ENCODE measurements at regions not wholly inside any gene's neighbourhood (a gene's known extent, or its start where the extent isn't known, plus 50 kb on each side); places are given as distances from the start of the nearest gene placed in this dataset.
A peak's percentile ranks its signal among the peaks of the same experiment; 100 is the strongest.

GRCh38 chr1:55588309-55588708 is 373.1 kb upstream of the USP24 start:
- no peak for DNase-seq

- no peak for DNase-seq
Observed at GRCh38 chr1:55586771-55587170, 371.6 kb upstream of the USP24 start.

GRCh38 chr1:55585402-55585792 is 370.2 kb upstream of the USP24 start:
- no peak for DNase-seq

GRCh38 chr1:55584526-55585401 is 369.6 kb upstream of the USP24 start:
- DNase-seq: peak; percentile 49 to 85

- no peak for DNase-seq
Observed at GRCh38 chr1:55582084-55582483, 366.9 kb upstream of the USP24 start.

DNA sequence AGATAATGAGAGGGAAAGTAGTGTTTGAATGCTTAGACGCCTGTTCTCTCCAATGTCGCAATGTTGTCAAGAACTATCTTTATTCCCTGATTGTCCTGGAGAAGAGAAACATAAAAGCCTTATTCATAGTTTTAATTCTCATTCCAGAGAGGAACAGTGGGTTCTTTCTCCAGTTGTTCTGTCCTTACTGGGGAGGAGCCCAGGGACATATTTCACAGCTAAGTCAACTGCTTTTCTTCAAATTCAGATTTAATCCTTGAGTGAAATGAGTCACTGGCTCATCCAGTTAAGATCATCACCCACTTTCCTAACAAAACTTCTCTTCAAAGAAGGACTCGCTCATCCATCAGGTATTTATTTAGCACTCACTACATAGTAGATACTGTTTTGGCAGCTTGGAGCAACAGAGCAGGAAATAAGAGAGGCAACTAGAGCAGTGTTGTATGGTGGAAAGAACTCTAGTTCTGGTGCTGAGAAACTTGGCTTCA is 365.7 kb upstream of the USP24 start:
- DNase-seq: peak in 1 of 2 donors; percentile 38

DNA sequence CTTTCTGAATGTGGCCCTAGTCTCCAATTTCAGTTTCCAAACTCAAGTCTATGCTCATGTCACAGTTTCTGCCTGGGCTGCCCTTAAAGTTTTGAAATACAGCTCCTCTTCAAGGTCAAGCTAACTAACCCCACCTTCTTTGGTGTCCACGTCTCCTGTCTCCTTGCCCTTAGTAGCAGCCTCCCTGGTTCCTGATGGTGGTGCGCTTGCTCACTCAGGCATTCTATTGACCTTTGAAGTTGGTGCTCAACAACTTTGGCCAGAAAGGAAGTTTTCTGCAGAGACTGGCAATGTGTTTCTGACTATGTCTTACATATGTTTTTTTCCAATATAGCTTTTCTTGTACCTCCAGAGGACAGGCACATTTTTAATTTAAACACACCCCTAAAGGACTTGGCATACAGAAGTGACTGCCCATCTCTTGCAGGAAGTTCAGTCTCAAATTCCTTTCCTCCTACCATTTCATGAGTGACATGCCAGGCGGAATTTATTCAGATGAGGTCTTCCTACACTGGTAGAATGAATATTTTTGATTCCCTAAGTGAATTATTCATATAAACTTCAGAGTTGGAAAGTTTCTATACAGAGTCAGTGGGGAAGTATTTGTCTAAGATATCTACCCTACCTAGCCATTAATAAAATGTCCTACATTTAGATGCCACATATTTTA is 364.3 kb upstream of the USP24 start:
- no peak for DNase-seq

DNA sequence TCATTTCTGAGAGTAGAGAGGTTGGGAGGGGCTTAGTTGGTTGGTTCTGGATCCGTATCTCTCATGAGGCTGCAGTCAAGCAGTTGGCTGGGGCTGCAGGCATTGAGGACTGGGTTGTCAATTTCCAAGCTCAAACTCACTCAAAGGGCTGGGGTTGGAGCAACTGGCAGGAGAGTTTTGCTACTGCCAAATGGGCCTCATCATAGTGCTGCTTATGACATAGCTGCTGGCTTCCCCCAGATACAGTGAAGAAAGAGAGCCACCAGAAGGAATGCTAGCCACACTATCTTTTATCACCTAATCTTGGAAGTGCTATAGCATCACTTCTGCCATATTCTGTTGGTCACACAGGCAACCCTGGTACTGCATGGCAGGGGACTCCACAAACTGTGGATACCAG is 363.5 kb upstream of the USP24 start:
- no peak for DNase-seq

GRCh38 chr1:55575571-55576279 is 360.6 kb upstream of the USP24 start:
- peak; percentile 8 to 45 for DNase-seq

DNA sequence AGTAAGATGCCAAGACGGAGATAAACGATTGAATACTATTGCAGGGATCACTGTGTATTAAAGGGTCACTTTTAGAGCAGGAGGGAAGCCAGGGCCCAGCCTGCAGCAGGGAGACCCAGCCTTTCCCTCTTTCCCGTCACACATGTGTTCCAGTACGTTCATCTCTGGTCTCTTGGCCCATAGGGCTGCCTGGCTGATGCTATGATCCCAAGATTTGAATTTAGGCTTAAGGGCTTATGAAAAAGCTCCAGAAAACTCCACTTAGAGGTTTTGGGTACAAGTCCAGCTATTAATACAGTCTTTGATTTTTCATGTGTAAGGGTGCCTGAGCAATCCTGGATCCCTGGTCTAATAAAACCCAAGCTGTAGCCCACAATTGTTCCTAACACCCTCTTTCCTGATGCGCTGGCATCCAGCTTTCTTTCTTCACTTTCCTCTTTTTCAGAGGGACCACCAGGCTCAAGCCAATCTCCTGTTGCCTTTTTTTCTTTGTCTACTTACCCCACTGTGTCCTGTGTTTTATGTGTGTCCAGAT is 359.6 kb upstream of the USP24 start:
- no peak for DNase-seq

DNA sequence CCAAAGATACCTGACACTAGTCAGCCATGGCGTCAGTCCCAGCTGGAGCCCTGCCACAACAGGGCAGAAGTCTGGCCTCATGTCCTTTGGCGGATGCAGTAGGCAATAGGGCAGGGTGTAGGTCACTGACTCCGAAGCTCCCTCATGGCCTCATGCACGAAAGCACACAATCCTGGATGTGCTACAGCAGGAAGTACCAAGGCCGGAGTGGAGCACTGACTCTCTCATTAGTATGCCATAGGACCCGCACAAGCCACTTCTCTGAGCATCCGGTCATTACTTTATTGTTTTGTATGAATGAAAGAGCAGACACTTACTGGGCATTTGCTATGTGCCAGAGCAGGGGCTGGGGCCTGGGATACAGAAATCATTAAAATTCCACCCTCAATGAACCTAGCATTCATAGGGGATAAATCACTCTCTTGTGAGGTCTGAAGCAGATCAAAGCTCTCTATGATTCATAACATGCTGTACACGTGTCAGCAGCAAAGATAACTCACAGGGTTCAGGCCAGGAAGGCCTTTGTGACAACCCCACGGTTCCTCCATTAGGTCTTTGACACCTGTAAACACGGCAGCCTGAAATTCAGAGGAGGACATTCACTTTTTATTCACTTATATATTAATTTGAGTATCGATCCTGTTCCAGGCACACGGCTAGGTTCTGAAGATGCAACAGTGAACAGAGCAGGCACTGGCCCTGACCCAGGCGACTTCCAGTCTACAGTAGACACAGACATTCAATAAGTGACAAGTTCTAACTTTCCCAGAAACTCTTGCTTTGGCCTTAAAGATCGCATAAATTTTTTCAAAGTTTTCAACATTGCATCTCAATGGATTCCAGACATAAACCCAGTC is 357.9 kb upstream of the USP24 start:
- no peak for DNase-seq

- DNase-seq: no peak
Observed at GRCh38 chr1:55571767-55572166, 356.6 kb upstream of the USP24 start.

- no peak for DNase-seq
Observed at GRCh38 chr1:55569417-55569816, 354.3 kb upstream of the USP24 start.

GRCh38 chr1:55568732-55569131 is 353.6 kb upstream of the USP24 start:
- DNase-seq: no peak

GRCh38 chr1:55560266-55560665 is 345.1 kb upstream of the USP24 start:
- no peak for DNase-seq

DNA sequence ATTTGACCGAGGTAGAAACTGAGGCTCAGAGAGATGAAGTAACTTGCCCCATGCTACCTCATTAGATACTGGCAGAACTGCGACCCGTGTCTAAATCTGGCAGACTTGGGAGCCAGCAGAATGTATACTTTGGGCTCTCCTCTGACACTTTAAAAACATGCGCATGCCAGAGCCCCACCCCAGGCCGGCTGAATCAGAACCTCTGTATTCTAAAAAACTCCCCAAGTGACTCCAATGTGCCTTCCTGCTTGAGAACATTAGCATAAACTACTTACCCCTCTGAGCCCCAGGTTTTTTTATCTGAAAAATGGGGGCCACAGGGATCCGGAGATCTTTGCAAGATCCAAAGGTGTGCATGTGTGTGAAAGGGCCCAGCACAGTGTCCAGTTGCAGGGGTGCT is 344.7 kb upstream of the USP24 start:
- DNase-seq: no peak

- no peak for DNase-seq
Observed at GRCh38 chr1:55559161-55559611, 344.0 kb upstream of the USP24 start.

DNA sequence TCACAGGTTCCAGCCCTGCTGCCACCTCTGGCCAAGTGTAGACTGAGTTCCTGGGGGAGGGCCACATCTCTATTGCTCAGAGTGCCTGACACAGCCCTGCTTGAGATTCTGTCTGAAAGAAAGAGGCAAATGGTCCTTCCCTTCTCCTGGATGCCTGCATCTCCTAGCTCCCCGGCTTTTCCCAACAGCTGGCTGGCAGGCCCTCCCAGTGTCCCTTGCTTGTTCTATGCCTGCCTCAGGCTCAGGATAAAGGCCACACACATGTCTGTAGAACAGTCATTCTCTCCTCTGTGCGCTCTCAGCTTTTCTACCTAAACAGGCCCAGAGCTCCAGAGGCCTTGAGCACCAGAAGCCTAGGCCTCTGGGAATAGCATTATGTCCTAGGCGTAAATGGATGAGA is 343.4 kb upstream of the USP24 start:
- DNase-seq: no peak

DNA sequence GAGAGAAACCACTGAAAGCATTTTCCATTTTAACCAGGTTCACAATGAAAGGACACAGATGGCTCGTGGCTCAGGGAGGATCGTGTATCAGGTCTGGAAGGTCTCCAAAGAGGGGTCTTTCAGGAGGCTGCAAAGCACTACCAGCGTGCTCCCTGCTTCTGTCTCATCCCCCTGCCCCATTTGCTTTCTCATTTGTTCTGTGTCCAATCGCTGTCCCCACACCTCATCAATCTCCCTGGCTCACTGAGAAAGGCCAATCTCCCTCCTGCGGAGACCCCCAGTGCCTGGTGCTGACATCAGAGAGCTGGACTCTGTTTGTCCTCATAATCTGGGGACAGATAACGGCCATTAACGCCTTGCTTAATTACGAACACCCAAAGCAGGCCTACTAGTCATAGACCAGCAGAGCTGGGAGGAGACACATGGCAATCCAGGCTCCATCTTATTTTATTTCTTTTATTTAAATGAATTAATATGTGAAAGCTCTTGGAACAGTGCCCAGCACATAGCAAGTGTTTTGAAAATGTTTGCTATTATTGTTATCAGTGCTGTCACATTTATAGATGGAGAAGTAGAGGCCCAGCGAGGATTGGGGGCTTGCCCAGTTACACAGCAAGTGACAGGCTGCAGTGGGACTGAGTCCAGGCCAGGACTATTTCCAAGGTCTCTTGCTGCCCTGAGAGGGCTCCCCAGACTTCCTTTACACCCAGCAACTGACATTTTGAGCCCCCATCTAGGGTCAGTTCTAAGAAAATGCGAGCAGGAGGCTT is 341.0 kb upstream of the USP24 start:
- no peak for DNase-seq

GRCh38 chr1:55554611-55555010 is 339.4 kb upstream of the USP24 start:
- no peak for DNase-seq

GRCh38 chr1:55552636-55553035 is 337.5 kb upstream of the USP24 start:
- DNase-seq: no peak
